HepG2 (cell line): ENCODE measurements at regions not wholly inside any gene's neighbourhood (a gene's known extent, or its start where the extent isn't known, plus 50 kb on each side); places are given as distances from the start of the nearest gene placed in this dataset.

Source experiments
- ATAC-seq: fragments of 200-7000 bp; cut with Tn5 transposase; 3 replicates; pipeline ENCODE4 v1.9.1; 2020; ENCODE audit warnings: mild to moderate bottlenecking, moderate library complexity
- BruUV-seq: library from RNA; stranded (reverse); fragments of 400-500 nt; replicated peaks from 2 replicates; lab custom pipeline; 2021; lab: Mats Ljungman, UMichigan
- CTCF ChIA-PET: fragments of 300-600 bp; formaldehyde crosslinking; extraction: SDS; loops from one replicate; lab custom pipeline; 2021; ENCODE audit warnings: low total read pairs, inconsistent platforms, low intra/inter-chr PET ratio; lab: Yijun Ruan, JAX
- POLR2A ChIA-PET: fragments of 350-600 bp; sonication (Branson Sonifier 250); formaldehyde crosslinking; loops from one replicate; lab custom pipeline; 2020; ENCODE audit warnings: antibody characterized with exemption, inconsistent platforms; lab: Yijun Ruan, JAX
- DNase-seq: peaks from one replicate; pipeline ENCODE4 v3.0.0-alpha.2; 2015; ENCODE audit warnings: low spot score
- FAIRE-seq: peaks from 3 replicates; lab custom pipeline; 2011; peaks lifted over from hg19 to GRCh38; lab: Jason Lieb, UNC
- H2AFZ ChIP-seq: one replicate; pipeline ENCODE4 v1.6.1; 2011; ENCODE audit warnings: low read length, inconsistent platforms
- H3K27ac ChIP-seq: fragments of 300-600 bp; 3 replicates; pipeline ENCODE4 v1.8.0; 2011; ENCODE audit warnings: mixed run types, mild to moderate bottlenecking, mixed read lengths, low read length, inconsistent platforms; ENCODE audit not compliant: insufficient read depth; ENCODE audit errors: extremely low read length
- H3K27me3 ChIP-seq, 2 experiments: fragments of 200-600 bp in 1 of 2; 2 replicates in 1 of 2; 3 replicates in 1 of 2; pipeline versions ENCODE4 v1.6.0 to v1.8.0; 2011; ENCODE audit warnings: low read length in 2 of 2, mild to moderate bottlenecking in 2 of 2, moderate library complexity in 2 of 2, inconsistent platforms in 1 of 2; ENCODE audit not compliant: insufficient read depth in 2 of 2, control insufficient read depth in 1 of 2
- H3K36me3 ChIP-seq, 2 experiments: fragments of 200-600 bp in 1 of 2; replicated peaks in 1 of 2; 2 replicates in 1 of 2; 3 replicates in 1 of 2; pipeline versions ENCODE4 v1.5.1 to v1.8.0; 2011; ENCODE audit warnings: low read length in 2 of 2, inconsistent platforms in 1 of 2; ENCODE audit not compliant: insufficient read depth in 2 of 2, control insufficient read depth in 1 of 2
- H3K4me1 ChIP-seq: 2 replicates; pipeline ENCODE4 v1.5.1; 2012; ENCODE audit warnings: low read length, inconsistent platforms; ENCODE audit not compliant: insufficient read depth
- H3K4me2 ChIP-seq: 2 replicates; pipeline ENCODE4 v1.6.0; 2011; ENCODE audit warnings: low read depth, low read length, inconsistent platforms
- H3K4me3 ChIP-seq, 3 experiments: fragments of 200-600 bp in 1 of 3; sonication (generic), shearing (Covaris generic) in 1 of 3; replicated peaks in 1 of 3; 2 replicates each; pipeline ENCODE4 v1.5.1; 2011 to 2016; ENCODE audit warnings: low read length in 3 of 3, inconsistent platforms in 2 of 3, low read depth in 2 of 3, mild to moderate bottlenecking in 2 of 3, control low read depth in 1 of 3, mixed read lengths in 1 of 3; ENCODE audit not compliant: insufficient read depth in 1 of 3
- H3K79me2 ChIP-seq: one replicate; pipeline ENCODE4 v1.6.1; 2011; ENCODE audit warnings: low read length, inconsistent platforms; ENCODE audit not compliant: insufficient read depth
- H3K9ac ChIP-seq: 2 replicates; pipeline ENCODE4 v1.6.0; 2011; ENCODE audit warnings: mild to moderate bottlenecking, low read depth, low read length, inconsistent platforms; ENCODE audit not compliant: insufficient read depth
- H3K9me3 ChIP-seq: 2 replicates; pipeline ENCODE4 v1.5.1; 2012; ENCODE audit warnings: mild to moderate bottlenecking, low read length
- H4K20me1 ChIP-seq: 2 replicates; pipeline ENCODE4 v1.6.0; 2011; ENCODE audit warnings: inconsistent platforms, mild to moderate bottlenecking, low read length, moderate library complexity; ENCODE audit not compliant: insufficient read depth
- AHDC1 ChIP-seq: sonication (generic); formaldehyde crosslinking; IDR thresholded peaks from 2 replicates; pipeline ENCODE4 v1.5.1; 2020; ENCODE audit warnings: mild to moderate bottlenecking, missing genetic modification reagents, borderline replicate concordance
- CEBPB ChIP-seq: IDR thresholded peaks from 2 replicates; pipeline ENCODE4 v1.6.1; 2011; ENCODE audit warnings: low read depth, low read length, improper control_type of control experiment, borderline replicate concordance
- FOXA3 ChIP-seq: IDR thresholded peaks from 2 replicates; pipeline ENCODE4 v1.6.1; 2016; ENCODE audit warnings: missing genetic modification reagents, missing compliant biosample characterization
- HDAC6 ChIP-seq: fragments of 200-600 bp; sonication (generic); IDR thresholded peaks from 2 replicates; pipeline ENCODE4 v1.7.0; 2017; ENCODE audit warnings: mild to moderate bottlenecking, antibody characterized with exemption, low read length, low read depth
- HMG20A ChIP-seq: IDR thresholded peaks from 2 replicates; pipeline ENCODE4 v1.6.1; 2016; ENCODE audit warnings: borderline replicate concordance
- HOXA9 ChIP-seq: sonication (generic); formaldehyde crosslinking; IDR thresholded peaks from 2 replicates; pipeline ENCODE4 v1.8.1; 2022; ENCODE audit warnings: missing genetic modification reagents, mild to moderate bottlenecking, moderate library complexity, borderline replicate concordance
- KAT8 ChIP-seq: IDR thresholded peaks from 2 replicates; pipeline ENCODE4 v1.6.1; 2016; ENCODE audit warnings: missing genetic modification reagents, missing compliant biosample characterization
- MAFF ChIP-seq: IDR thresholded peaks from 2 replicates; pipeline ENCODE4 v1.6.1; 2011; ENCODE audit warnings: low read depth, low read length, improper control_type of control experiment
- MNT ChIP-seq: fragments of 450-650 bp; IDR thresholded peaks from 2 replicates; pipeline ENCODE4 v1.6.1; 2016
- RXRB ChIP-seq: IDR thresholded peaks from 2 replicates; pipeline ENCODE4 v1.6.1; 2016; ENCODE audit warnings: borderline replicate concordance, missing genetic modification reagents, missing compliant biosample characterization
- TEAD3 ChIP-seq: optimal IDR thresholded peaks from 2 replicates; pipeline ENCODE3; 2016; ENCODE audit warnings: borderline replicate concordance
- ZFP37 ChIP-seq: sonication (generic); formaldehyde crosslinking; IDR thresholded peaks from 2 replicates; pipeline ENCODE4 v1.4.0; 2020; ENCODE audit warnings: missing genetic modification reagents, borderline replicate concordance
- ZNF326 ChIP-seq: sonication (generic); formaldehyde crosslinking; IDR thresholded peaks from 2 replicates; pipeline ENCODE4 v1.4.0; 2020; ENCODE audit warnings: missing genetic modification reagents, borderline replicate concordance
- ZNF597 ChIP-seq: sonication (generic); formaldehyde crosslinking; IDR thresholded peaks from 2 replicates; pipeline ENCODE4 v1.5.0; 2020; ENCODE audit warnings: missing genetic modification reagents
- WGBS: methylation state at CpG from one replicate; pipeline ENCODE4 v1.1.6; 2017; ENCODE audit warnings: low lambda C conversion rate; 5-methylcytosine and 5-hydroxymethylcytosine counted together
- in situ Hi-C: cut with HindIII; loops from 2 replicates; pipeline ENCODE4 v1.10.0; 2017; ENCODE audit warnings: low pct_unique_long_range_greater_than_20kb; ENCODE audit not compliant: extremely low pct_ligation_motif_present
- intact Hi-C: fragments of 100-400 bp; cut with micrococcal nuclease; formaldehyde crosslinking; loops from one replicate; pipeline ENCODE4 v1.10.0; 2022; ENCODE audit not compliant: unreplicated experiment

GRCh38 chr2:212913640-212914306 is 237.6 kb downstream of the IKZF2 start (continued):
- TF ChIP-seq MNT (peak; percentile 79), MAFF (peak; percentile 92), RXRB (CRISPR knock-in tag) (no peak)

- no peaks in the 10 kb centered on the region for H3K79me2 ChIP-seq
- 1% methylated on average over 7 of the region's 7 CpGs for WGBS
- no peaks in the 10 kb centered on the region for H3K36me3 ChIP-seq
- no peak overlapping the region for H3K9ac ChIP-seq
- no peaks in the 10 kb centered on the region for H3K9me3 ChIP-seq
- ChIA-PET CTCF (no interaction called here), POLR2A (no interaction called here)
- H4K20me1 ChIP-seq, result no peaks in the 10 kb centered on the region
- FAIRE-seq (no peak), DNase-seq (peak; percentile 18), ATAC-seq (no peak; the same call in 2 of the 3 replicates)
- in situ Hi-C loops (no loop called here), intact Hi-C loops (no loop called here)
- 0 out of 2 replicates have a peak overlapping the region, but pooled peaks have one; percentile 18 for H3K4me2 ChIP-seq
- no TSS peak for BruUV-seq
- H2AFZ ChIP-seq, result no peak overlapping the region
- no peak overlapping the region for H3K27ac ChIP-seq
- no peaks in the 10 kb centered on the region for H3K27me3 ChIP-seq
- no peak overlapping the region for H3K4me3 ChIP-seq
- H3K4me1 ChIP-seq, result no peaks in the 10 kb centered on the region
- TF ChIP-seq HMG20A (CRISPR knock-in tag) (peak; percentile 23; the same call in 1 of the 2 replicates), CEBPB (peak; percentile 76; the same call in 1 of the 2 replicates), ZNF326 (CRISPR knock-in tag) (no peak), TEAD3 (peak; percentile 19), KAT8 (CRISPR knock-in tag) (0 out of 2 replicates have a peak, but pooled peaks have one; percentile 24), ZNF597 (no peak), ZFP37 (CRISPR knock-in tag) (no peak), HDAC6 (no peak), FOXA3 (CRISPR knock-in tag) (peak; percentile 65), AHDC1 (CRISPR knock-in tag) (peak; percentile 50; the same call in 1 of the 2 replicates), HOXA9 (CRISPR knock-in tag) (no peak)
These were observed 238.8 kb downstream of the IKZF2 start for GRCh38 chr2:212912445-212913103.
